NCI-H2196 (cell line): ENCODE measurements at regions not wholly inside any gene's neighbourhood (a gene's known extent, or its start where the extent isn't known, plus 50 kb on each side); places are given as distances from the start of the nearest gene placed in this dataset.

Experiments used
- DNase-seq: peaks from one replicate; lab custom pipeline; 2025; ENCODE audit not compliant: unreplicated experiment; lab: John Stamatoyannopoulos, UW

- no peak for DNase-seq
Measured at GRCh38 chr2:7281231-7282201, 364.3 kb downstream of the RNF144A start.

GRCh38 chr2:7286120-7286519, 368.9 kb downstream of the RNF144A start:
- no peak for DNase-seq

- DNase-seq = no peak
Measured at GRCh38 chr2:7288484-7288883, 371.3 kb downstream of the RNF144A start.

- no peak for DNase-seq
Measured at GRCh38 chr2:7289697-7290096, 372.5 kb downstream of the RNF144A start.

DNA sequence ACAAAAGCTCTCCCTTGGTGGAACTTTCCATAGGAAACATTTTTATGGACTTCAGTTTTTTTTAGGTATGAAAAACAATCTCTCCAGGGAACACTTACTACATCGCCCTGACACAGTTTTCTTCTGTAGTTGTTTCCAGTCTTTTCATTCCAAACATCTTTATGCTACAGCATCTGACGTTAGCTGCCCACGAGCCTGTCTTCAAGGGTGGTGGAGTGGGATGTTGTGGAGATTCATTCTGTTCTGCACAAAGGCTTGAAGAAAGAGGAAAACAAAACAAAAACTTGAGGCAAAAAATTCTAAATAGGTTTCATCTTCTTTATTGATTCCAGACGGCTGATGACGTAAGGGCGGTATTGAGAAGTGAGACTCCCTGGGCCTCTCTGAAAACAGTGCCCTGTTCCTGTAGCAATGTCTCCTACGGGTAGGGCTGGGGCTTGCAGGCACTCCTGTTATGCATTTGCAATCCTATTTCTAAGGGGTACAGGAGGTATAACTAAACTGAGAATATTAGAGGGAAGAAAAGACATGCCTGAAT, 375.0 kb downstream of the RNF144A start:
- no peak for DNase-seq

DNA sequence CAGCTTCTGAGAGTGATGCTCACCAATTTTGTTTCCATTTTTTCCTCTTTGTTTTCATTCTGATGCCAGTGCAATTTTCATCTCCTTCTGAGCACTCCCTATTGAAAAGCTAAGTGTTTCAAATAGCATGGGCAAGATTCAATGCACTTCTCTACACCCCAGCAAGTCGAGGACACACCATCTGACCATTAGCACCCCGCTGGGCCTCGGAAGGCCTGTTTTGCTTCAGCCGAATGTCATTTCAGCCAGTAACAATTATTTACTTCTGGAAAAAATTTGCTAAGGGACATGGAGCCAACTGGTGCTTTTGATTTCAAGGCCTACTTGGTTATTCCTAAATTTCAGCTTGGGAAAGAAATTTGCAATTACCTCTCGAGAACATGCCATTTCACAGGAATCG, 392.4 kb downstream of the RNF144A start:
- DNase-seq = no peak

DNA sequence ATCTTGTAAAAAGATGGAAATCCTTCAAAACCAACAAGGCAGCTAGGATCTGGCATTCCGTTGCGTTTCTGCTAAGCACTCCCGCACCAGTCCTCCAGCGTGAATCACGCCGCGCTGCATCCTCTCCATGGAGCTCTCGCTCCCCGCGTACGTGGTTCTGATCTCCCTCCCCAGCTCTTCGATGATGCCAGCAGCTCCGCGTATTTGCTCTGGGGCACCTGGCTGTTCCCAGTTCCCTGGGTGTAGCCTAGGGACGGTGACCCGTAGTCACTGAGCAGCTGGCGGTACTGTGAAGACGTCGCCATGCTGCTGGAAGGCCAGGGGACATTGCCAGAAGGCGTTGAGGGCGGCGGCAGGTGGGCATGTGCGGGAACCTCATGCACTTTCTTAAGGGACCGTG, 407.5 kb downstream of the RNF144A start:
- no peak for DNase-seq

- no peak for DNase-seq
Measured at GRCh38 chr2:7325186-7325585, 408.0 kb downstream of the RNF144A start.

DNA sequence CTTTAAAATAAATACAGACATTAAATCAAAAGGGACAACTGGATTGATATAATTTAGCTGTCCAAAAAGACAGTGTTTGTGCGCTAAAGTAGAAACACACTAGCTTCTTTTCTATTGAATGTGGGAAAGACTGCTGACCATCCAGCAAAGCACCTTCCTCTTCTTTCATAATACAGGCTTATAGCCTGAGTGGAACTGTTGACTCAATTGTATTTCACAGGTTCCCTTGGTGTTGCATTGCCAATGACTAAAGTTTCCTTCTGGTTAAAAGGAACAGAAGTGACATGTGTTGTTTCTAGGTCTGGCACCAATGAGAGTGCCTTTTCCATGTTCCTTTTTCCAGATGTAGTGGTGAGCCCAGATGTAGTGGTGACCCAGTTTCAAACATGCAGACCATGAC, 412.3 kb downstream of the RNF144A start:
- DNase-seq = no peak

GRCh38 chr2:7333189-7333765, 416.1 kb downstream of the RNF144A start:
- no peak for DNase-seq

DNA sequence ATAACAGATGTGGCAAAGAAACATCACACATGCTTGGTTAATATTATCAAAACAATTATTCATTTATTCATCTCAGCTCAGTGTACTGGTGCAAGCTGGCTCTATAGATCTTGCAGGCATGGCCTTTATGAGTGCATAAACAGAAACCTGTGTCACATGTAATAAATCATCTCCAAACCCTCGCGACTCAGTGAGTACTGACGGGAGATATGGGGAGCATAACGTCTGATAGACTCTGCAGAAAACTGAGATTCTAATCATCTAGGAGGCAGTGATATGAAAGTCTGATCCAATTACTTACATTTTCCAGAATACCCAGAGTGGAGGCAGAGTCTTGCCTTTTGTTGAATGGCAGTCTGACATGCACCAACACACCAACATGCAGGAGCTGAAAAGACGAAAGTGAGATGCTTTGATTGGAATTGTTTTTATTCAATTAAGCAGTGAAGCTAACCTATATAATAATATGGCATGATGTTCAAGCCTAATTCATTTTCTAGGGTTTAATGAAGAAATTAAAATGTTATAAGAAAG, 416.8 kb downstream of the RNF144A start:
- no peak for DNase-seq

GRCh38 chr2:7338961-7339360, 421.7 kb downstream of the RNF144A start:
- no peak for DNase-seq

DNA sequence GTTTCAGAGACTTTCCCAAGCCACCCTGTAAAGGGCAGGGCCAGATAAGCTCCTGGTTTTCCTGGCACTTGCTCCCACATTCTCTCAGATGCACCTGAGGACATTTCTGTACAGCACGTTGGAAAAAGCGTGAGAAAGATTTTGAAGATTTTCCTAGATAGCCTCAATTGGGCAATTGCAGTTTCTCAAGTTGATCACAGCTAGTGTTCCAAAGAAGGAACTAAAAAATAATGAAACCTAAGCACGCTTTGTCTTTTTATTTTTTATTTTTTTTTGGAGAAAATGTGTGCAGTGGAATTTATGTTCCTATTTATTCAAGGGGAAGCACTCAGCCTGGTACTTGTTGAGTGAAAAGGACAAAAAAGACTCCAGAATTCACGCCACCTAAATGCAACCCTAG, 429.1 kb downstream of the RNF144A start:
- no peak for DNase-seq

DNA sequence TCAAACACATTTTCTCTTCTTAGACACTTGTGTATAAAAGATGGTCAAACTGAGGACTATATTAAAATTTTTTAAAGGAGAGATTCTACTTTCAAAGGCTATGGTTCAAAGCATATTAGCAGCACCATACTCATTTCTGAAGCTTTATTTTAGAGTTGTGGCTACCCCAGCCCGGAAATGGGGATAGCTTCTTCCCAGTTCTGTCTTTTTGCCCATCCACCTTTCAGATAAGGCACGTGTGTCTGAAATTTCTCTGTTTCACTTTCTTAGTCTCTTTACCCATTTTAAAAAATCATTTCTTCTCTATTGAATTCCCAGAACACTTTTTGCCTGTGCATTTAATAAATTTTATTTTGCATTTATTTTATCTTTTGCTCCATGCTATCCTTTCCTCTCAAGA, 431.5 kb downstream of the RNF144A start:
- no peak for DNase-seq

GRCh38 chr2:7352191-7352590, 435.0 kb downstream of the RNF144A start:
- DNase-seq = no peak

- no peak for DNase-seq
Measured at GRCh38 chr2:7353571-7353970, 436.4 kb downstream of the RNF144A start.

DNA sequence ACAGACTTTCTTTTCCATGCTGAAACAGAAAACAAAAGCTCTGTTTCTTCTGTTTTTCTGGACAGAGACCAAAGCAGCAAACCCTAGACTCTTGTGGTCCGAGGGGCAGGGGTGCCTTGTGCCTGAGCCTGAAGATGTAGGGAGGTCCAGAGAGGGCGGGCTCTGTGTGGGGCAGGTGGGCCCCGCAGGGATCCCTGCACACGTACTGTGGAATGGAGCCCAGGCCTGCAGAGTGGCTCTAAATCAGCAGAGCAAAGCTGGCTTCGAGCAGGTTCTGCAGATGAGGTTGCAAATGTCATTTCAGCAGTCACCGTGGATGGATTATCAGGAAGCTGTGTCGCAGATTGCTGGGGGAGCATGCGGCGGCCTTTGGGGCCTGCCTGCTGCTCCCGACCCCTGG, 438.6 kb downstream of the RNF144A start:
- no peak for DNase-seq

DNA sequence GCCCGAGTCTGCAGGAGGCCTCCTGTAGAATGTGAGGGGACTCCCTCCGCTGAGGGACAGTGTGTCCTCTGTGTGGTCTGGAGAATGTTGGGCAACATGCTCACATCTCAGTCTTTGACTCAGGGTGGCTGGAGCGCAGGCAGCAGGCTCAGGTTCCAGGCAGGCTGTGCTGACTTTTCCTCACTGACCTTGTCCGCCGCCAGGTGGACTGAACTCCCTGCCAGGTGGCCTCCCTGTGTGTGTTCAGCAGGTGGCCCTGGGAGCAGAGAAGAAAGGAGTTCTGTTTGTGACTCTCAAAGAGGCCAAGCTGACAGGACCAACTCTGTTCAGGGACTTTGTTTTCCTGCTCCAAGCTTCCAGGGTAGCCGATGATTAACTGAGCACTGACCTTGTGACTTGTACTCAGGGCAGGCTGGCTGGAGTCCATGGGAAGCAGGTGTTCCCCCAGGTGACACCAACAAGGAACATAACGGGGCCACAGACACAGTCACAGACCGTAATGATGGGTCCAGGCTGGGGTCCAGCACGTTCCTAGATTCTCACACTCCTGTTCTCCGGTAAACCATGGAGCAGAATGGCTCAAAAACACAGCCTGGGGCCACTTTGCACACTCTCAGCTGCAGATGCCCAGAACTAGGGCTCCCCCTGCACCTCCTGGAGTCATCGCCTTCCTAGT, 439.8 kb downstream of the RNF144A start:
- DNase-seq = peak; percentile 72

- DNase-seq = no peak
Measured at GRCh38 chr2:7357993-7358392, 440.8 kb downstream of the RNF144A start.

GRCh38 chr2:7358865-7359447, 441.7 kb downstream of the RNF144A start:
- no peak for DNase-seq

GRCh38 chr2:7363906-7364305, 446.7 kb downstream of the RNF144A start:
- no peak for DNase-seq
